K562 (cell line): ENCODE measurements at regions not wholly inside any gene's neighbourhood (a gene's known extent, or its start where the extent isn't known, plus 50 kb on each side); places are given as distances from the start of the nearest gene placed in this dataset.
A peak's percentile ranks its signal among the peaks of the same experiment; 100 is the strongest.

ENCODE experiments used
- CCAR2 ChIP-seq: fragments of 200-400 bp; formaldehyde crosslinking; IDR thresholded peaks from 2 replicates; pipeline ENCODE4 v1.6.1; 2017; ENCODE audit warnings: mild to moderate bottlenecking, low read depth, low read length
- HDAC3 ChIP-seq: fragments of 450-650 bp; IDR thresholded peaks from 2 replicates; pipeline ENCODE4 v1.6.1; 2018; ENCODE audit warnings: borderline replicate concordance, mild to moderate bottlenecking, moderate library complexity; ENCODE audit not compliant: partially characterized antibody
- NBN ChIP-seq: fragments of 450-650 bp; IDR thresholded peaks from 2 replicates; pipeline ENCODE4 v1.6.1; 2016; ENCODE audit warnings: low read depth, mild to moderate bottlenecking
- NCOA6 ChIP-seq: fragments of 450-650 bp; IDR thresholded peaks from 2 replicates; pipeline ENCODE4 v1.6.1; 2017; ENCODE audit warnings: mild to moderate bottlenecking
- PBX2 ChIP-seq, 2 experiments: IDR thresholded peaks in 1 of 2; conservative IDR thresholded peaks in 1 of 2; 2 replicates each; pipeline ENCODE4 v1.6.1; 2016; ENCODE audit warnings: low read depth in 2 of 2, mild to moderate bottlenecking in 1 of 2, missing compliant biosample characterization in 1 of 2, missing genetic modification characterization in 1 of 2, moderate library complexity in 1 of 2
- PTTG1 ChIP-seq: fragments of 450-650 bp; IDR thresholded peaks from 2 replicates; pipeline ENCODE4 v1.6.1; 2016; ENCODE audit warnings: low read depth, mild to moderate bottlenecking, missing genetic modification characterization, missing compliant biosample characterization
- REST ChIP-seq, 2 experiments: fragments of 450-650 bp; formaldehyde crosslinking in 1 of 2; IDR thresholded peaks; 2 replicates each; pipeline versions ENCODE4 v1.4.0 to v1.6.1; 2014 to 2020; ENCODE audit warnings: mild to moderate bottlenecking in 2 of 2, borderline replicate concordance in 1 of 2, low read depth in 1 of 2
- SMARCA4 ChIP-seq: fragments of 450-650 bp; IDR thresholded peaks from 2 replicates; pipeline ENCODE4 v1.6.1; 2016
- TAF9B ChIP-seq: fragments of 450-650 bp; IDR thresholded peaks from 2 replicates; pipeline ENCODE4 v1.6.1; 2018; ENCODE audit warnings: mild to moderate bottlenecking; ENCODE audit not compliant: partially characterized antibody
- TOE1 ChIP-seq, 2 experiments: fragments of 450-650 bp in 1 of 2; sonication (generic) in 1 of 2; formaldehyde crosslinking in 1 of 2; IDR thresholded peaks; 2 replicates each; pipeline versions ENCODE4 v1.7.1 to v1.8.0; 2016 to 2022; ENCODE audit warnings: borderline replicate concordance in 2 of 2, mild to moderate bottlenecking in 2 of 2, antibody characterized with exemption in 1 of 2, inconsistent platforms in 1 of 2, low read depth in 1 of 2, missing genetic modification reagents in 1 of 2, moderate library complexity in 1 of 2
- YBX1 ChIP-seq: fragments of 450-650 bp; IDR thresholded peaks from 2 replicates; pipeline ENCODE4 v1.7.1; 2016; ENCODE audit warnings: mild to moderate bottlenecking
- ZBTB17 ChIP-seq: fragments of 450-650 bp; formaldehyde crosslinking; IDR thresholded peaks from 2 replicates; pipeline ENCODE4 v1.4.0; 2020; ENCODE audit warnings: mild to moderate bottlenecking
- ZNF766 ChIP-seq: fragments of 200-800 bp; sonication (Bioruptor generic); conservative IDR thresholded peaks from 2 replicates; pipeline ENCODE4 v1.6.1; 2016; ENCODE audit warnings: missing genetic modification characterization, missing compliant biosample characterization
- TF ChIP-seq, protein P1 (sequence below): sonication (generic); formaldehyde crosslinking; IDR thresholded peaks from 2 replicates; pipeline ENCODE4 v1.9.0; 2022; ENCODE audit warnings: mild to moderate bottlenecking, missing genetic modification reagents

DNA sequence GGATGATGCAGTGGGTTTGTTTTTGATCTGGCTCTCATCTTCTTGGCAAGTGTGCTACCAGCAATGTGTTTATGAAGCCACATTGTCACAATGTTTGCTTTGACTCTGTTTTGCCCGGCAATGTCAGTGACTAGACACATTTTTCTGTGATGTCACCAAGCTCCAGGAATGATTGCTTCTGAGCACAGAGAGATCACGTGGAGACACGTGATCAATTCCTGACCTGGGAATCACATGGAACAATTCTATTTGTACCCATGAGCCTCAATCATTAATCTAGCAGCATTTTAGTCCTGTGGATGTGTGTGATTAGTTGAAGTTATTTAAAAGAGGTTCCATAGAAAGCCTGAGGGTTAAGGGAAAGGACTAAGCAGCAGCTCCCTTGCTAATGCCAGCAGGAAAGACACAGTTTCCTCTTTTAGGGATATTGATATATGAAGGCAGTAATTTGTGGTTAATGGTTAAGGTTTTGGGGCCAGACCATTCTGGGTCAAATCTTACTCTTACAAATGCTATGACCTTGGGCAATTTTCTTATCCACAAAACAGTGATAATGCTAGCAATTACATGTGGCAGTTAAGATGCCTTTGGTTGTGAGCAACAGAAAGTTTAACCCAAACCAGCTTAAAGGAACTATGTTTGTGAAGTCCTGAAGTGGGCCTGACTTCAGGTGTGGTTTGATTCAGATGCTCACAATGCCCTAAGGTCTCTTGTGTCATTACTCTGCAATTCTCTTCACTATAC lies 59.0 kb downstream of the FASLG start (continued):
- no peak for TF ChIP-seq HDAC3
- peak; percentile 16 for TF ChIP-seq TAF9B
- peak; percentile 86; the same call in 1 of the 2 replicates for TF ChIP-seq TOE1 (IDR thresholded peaks at IDR 0.05; ENCODE audit: borderline replicate concordance)
- no peak for TF ChIP-seq TOE1 (CRISPR knock-in tag; IDR thresholded peaks at IDR 0.05; ENCODE audit: borderline replicate concordance, low read depth)
- TF ChIP-seq REST (IDR thresholded peaks at IDR 0.05; ENCODE audit: borderline replicate concordance): peak; percentile 55
- TF ChIP-seq REST (CRISPR knock-in tag; IDR thresholded peaks at IDR 0.05; ENCODE audit: low read depth): no peak
- TF ChIP-seq NBN: 0 out of 2 replicates have a peak, but pooled peaks have one; percentile 19
- no peak for TF ChIP-seq PTTG1 (tag)
- TF ChIP-seq ZBTB17 (CRISPR knock-in tag): 0 out of 2 replicates have a peak, but pooled peaks have one; percentile 46
- TF ChIP-seq CCAR2: no peak
- 0 out of 2 replicates have a peak, but pooled peaks have one; percentile 27 for TF ChIP-seq SMARCA4
- peak; percentile 79 for TF ChIP-seq ZNF766 (CRISPR knock-in tag)
- no peak for TF ChIP-seq YBX1
- TF ChIP-seq PBX2 (CRISPR knock-in tag; IDR thresholded peaks at IDR 0.05; ENCODE audit: low read depth): no peak
- TF ChIP-seq PBX2 (tag; conservative IDR thresholded peaks at IDR 0.05; ENCODE audit: low read depth): peak; percentile 56
- TF ChIP-seq NCOA6: no peak
- TF ChIP-seq, protein P1, sequence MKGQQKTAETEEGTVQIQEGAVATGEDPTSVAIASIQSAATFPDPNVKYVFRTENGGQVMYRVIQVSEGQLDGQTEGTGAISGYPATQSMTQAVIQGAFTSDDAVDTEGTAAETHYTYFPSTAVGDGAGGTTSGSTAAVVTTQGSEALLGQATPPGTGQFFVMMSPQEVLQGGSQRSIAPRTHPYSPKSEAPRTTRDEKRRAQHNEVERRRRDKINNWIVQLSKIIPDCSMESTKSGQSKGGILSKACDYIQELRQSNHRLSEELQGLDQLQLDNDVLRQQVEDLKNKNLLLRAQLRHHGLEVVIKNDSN (CRISPR knock-in tag): peak; percentile 85
